ENCODE measurements at regions not wholly inside any gene's neighbourhood (a gene's known extent, or its start where the extent isn't known, plus 50 kb on each side); places are given as distances from the start of the nearest gene placed in this dataset.

DNA sequence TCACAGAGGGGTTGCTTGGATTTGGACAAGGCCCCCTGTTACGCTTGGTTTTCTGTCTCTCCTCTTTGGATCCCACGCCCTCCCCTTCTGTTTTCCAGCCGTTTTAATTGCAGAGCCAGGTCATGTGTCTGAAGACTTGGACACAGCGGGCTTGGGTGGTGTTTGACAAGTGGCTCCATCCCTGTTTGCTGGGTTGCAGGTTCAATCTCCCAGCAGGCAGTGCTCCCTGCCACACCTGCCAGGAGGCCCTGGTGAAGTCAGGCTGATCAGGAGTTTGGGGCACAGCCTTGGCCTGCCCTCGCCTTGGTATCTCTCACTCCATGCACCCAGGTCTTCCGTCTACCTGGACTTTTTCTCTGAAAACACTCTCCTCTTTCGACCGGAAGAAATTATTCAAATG is 59.0 kb downstream of the PLXNA1 start:
- Mint-ChIP-seq H3K36me3 (ENCODE audit: low read depth) (no peaks in the 10 kb centered on the region; the same call in 2 of the 3 replicates), H3K27me3 (ENCODE audit: insufficient read depth, low read depth, poor library complexity) (peaks cover 13% of the 10 kb centered on the region), H3K27ac (no peak overlapping the region), H3K9me3 (peaks cover 3% of the 10 kb centered on the region; the same call in 2 of the 3 replicates), H3K4me3 (no peak overlapping the region), H3K4me1 (peaks cover 26% of the 10 kb centered on the region)
- no peaks in the 10 kb centered on the region for H3K27me3 ChIP-seq (ENCODE audit: insufficient read depth)
- no peaks in the 10 kb centered on the region for H3K36me3 ChIP-seq (ENCODE audit: insufficient read depth)
- no peak for ATAC-seq
- H3K9me2 ChIP-seq (ENCODE audit: insufficient read depth) = no peaks in the 10 kb centered on the region
- DNase-seq (ENCODE audit: low spot score) = no peak
- H2AFZ ChIP-seq = no peak overlapping the region
- H3F3A ChIP-seq (replicated peaks; ENCODE audit: low read depth) = no peaks in the 10 kb centered on the region
- no peaks in the 10 kb centered on the region for H3K79me2 ChIP-seq (replicated peaks; ENCODE audit: insufficient read depth)
- H3K4me1 ChIP-seq (ENCODE audit: insufficient read depth) = no peaks in the 10 kb centered on the region; the same call in 1 of the 2 replicates
- no peak overlapping the region for H3K4me3 ChIP-seq
- TF ChIP-seq NANOG (IDR thresholded peaks at IDR 0.05; ENCODE audit: borderline replicate concordance) = no peak
- TF ChIP-seq POLR2AphosphoS5 (IDR thresholded peaks at IDR 0.05; ENCODE audit: low read depth) = no peak
- TF ChIP-seq ZNF114 (CRISPR knock-in tag; IDR thresholded peaks at IDR 0.05) = no peak
- TF ChIP-seq EZH2 (IDR thresholded peaks at IDR 0.05; ENCODE audit: low read depth, unreplicated experiment) = no peak
- TF ChIP-seq, protein P1, sequence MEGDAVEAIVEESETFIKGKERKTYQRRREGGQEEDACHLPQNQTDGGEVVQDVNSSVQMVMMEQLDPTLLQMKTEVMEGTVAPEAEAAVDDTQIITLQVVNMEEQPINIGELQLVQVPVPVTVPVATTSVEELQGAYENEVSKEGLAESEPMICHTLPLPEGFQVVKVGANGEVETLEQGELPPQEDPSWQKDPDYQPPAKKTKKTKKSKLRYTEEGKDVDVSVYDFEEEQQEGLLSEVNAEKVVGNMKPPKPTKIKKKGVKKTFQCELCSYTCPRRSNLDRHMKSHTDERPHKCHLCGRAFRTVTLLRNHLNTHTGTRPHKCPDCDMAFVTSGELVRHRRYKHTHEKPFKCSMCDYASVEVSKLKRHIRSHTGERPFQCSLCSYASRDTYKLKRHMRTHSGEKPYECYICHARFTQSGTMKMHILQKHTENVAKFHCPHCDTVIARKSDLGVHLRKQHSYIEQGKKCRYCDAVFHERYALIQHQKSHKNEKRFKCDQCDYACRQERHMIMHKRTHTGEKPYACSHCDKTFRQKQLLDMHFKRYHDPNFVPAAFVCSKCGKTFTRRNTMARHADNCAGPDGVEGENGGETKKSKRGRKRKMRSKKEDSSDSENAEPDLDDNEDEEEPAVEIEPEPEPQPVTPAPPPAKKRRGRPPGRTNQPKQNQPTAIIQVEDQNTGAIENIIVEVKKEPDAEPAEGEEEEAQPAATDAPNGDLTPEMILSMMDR (conservative IDR thresholded peaks at IDR 0.05; ENCODE audit: low read depth in 2 of 2) = no peak
- TF ChIP-seq JUNB (IDR thresholded peaks at IDR 0.05; ENCODE audit: unreplicated experiment) = no peak
- TF ChIP-seq, protein P2, sequence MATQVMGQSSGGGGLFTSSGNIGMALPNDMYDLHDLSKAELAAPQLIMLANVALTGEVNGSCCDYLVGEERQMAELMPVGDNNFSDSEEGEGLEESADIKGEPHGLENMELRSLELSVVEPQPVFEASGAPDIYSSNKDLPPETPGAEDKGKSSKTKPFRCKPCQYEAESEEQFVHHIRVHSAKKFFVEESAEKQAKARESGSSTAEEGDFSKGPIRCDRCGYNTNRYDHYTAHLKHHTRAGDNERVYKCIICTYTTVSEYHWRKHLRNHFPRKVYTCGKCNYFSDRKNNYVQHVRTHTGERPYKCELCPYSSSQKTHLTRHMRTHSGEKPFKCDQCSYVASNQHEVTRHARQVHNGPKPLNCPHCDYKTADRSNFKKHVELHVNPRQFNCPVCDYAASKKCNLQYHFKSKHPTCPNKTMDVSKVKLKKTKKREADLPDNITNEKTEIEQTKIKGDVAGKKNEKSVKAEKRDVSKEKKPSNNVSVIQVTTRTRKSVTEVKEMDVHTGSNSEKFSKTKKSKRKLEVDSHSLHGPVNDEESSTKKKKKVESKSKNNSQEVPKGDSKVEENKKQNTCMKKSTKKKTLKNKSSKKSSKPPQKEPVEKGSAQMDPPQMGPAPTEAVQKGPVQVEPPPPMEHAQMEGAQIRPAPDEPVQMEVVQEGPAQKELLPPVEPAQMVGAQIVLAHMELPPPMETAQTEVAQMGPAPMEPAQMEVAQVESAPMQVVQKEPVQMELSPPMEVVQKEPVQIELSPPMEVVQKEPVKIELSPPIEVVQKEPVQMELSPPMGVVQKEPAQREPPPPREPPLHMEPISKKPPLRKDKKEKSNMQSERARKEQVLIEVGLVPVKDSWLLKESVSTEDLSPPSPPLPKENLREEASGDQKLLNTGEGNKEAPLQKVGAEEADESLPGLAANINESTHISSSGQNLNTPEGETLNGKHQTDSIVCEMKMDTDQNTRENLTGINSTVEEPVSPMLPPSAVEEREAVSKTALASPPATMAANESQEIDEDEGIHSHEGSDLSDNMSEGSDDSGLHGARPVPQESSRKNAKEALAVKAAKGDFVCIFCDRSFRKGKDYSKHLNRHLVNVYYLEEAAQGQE (IDR thresholded peaks at IDR 0.05; ENCODE audit: unreplicated experiment) = no peak
- TF ChIP-seq CREB1 (CRISPR knock-in tag; IDR thresholded peaks at IDR 0.05; ENCODE audit: low read depth) = no peak
- no peak for TF ChIP-seq STAT1 (IDR thresholded peaks at IDR 0.05; ENCODE audit: unreplicated experiment)
- no peak for TF ChIP-seq ZNF331 (CRISPR knock-in tag; IDR thresholded peaks at IDR 0.05; ENCODE audit: low read depth)
- TF ChIP-seq EZH2phosphoT487 (IDR thresholded peaks at IDR 0.05; ENCODE audit: unreplicated experiment) = no peak
- TF ChIP-seq, protein P3, sequence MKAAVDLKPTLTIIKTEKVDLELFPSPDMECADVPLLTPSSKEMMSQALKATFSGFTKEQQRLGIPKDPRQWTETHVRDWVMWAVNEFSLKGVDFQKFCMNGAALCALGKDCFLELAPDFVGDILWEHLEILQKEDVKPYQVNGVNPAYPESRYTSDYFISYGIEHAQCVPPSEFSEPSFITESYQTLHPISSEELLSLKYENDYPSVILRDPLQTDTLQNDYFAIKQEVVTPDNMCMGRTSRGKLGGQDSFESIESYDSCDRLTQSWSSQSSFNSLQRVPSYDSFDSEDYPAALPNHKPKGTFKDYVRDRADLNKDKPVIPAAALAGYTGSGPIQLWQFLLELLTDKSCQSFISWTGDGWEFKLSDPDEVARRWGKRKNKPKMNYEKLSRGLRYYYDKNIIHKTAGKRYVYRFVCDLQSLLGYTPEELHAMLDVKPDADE (IDR thresholded peaks at IDR 0.05) = no peak
- TF ChIP-seq, protein P4, sequence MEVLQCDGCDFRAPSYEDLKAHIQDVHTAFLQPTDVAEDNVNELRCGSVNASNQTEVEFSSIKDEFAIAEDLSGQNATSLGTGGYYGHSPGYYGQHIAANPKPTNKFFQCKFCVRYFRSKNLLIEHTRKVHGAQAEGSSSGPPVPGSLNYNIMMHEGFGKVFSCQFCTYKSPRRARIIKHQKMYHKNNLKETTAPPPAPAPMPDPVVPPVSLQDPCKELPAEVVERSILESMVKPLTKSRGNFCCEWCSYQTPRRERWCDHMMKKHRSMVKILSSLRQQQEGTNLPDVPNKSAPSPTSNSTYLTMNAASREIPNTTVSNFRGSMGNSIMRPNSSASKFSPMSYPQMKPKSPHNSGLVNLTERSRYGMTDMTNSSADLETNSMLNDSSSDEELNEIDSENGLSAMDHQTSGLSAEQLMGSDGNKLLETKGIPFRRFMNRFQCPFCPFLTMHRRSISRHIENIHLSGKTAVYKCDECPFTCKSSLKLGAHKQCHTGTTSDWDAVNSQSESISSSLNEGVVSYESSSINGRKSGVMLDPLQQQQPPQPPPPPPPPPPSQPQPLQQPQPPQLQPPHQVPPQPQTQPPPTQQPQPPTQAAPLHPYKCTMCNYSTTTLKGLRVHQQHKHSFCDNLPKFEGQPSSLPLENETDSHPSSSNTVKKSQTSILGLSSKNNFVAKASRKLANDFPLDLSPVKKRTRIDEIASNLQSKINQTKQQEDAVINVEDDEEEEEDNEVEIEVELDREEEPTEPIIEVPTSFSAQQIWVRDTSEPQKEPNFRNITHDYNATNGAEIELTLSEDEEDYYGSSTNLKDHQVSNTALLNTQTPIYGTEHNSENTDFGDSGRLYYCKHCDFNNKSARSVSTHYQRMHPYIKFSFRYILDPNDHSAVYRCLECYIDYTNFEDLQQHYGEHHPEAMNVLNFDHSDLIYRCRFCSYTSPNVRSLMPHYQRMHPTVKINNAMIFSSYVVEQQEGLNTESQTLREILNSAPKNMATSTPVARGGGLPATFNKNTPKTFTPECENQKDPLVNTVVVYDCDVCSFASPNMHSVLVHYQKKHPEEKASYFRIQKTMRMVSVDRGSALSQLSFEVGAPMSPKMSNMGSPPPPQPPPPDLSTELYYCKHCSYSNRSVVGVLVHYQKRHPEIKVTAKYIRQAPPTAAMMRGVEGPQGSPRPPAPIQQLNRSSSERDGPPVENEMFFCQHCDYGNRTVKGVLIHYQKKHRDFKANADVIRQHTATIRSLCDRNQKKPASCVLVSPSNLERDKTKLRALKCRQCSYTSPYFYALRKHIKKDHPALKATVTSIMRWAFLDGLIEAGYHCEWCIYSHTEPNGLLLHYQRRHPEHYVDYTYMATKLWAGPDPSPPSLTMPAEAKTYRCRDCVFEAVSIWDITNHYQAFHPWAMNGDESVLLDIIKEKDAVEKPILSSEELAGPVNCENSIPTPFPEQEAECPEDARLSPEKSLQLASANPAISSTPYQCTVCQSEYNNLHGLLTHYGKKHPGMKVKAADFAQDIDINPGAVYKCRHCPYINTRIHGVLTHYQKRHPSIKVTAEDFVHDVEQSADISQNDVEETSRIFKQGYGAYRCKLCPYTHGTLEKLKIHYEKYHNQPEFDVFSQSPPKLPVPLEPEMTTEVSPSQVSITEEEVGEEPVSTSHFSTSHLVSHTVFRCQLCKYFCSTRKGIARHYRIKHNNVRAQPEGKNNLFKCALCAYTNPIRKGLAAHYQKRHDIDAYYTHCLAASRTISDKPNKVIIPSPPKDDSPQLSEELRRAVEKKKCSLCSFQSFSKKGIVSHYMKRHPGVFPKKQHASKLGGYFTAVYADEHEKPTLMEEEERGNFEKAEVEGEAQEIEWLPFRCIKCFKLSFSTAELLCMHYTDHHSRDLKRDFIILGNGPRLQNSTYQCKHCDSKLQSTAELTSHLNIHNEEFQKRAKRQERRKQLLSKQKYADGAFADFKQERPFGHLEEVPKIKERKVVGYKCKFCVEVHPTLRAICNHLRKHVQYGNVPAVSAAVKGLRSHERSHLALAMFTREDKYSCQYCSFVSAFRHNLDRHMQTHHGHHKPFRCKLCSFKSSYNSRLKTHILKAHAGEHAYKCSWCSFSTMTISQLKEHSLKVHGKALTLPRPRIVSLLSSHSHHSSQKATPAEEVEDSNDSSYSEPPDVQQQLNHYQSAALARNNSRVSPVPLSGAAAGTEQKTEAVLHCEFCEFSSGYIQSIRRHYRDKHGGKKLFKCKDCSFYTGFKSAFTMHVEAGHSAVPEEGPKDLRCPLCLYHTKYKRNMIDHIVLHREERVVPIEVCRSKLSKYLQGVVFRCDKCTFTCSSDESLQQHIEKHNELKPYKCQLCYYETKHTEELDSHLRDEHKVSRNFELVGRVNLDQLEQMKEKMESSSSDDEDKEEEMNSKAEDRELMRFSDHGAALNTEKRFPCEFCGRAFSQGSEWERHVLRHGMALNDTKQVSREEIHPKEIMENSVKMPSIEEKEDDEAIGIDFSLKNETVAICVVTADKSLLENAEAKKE (CRISPR knock-in tag; IDR thresholded peaks at IDR 0.05) = no peak
- no peak overlapping the region for H3K4me2 ChIP-seq
- no peaks in the 10 kb centered on the region for H4K20me1 ChIP-seq (replicated peaks; ENCODE audit: insufficient read depth)
- no peak overlapping the region for H3K27ac ChIP-seq (ENCODE audit: low read depth)

Data from GM23338 (cell line).